Prostate gland (tissue), 2 donors: ENCODE measurements at regions not wholly inside any gene's neighbourhood (a gene's known extent, or its start where the extent isn't known, plus 50 kb on each side); places are given as distances from the start of the nearest gene placed in this dataset.

ENCODE experiments used
- DNase-seq: peaks from one replicate; pipeline ENCODE4 v3.0.0-alpha.2; 2019; ENCODE audit warnings: low spot score
- H3K27ac ChIP-seq, 2 donors: fragments of 200-600 bp; sonication (generic); 2 replicates each; pipeline ENCODE4 v1.5.1; 2017 to 2019
- H3K27me3 ChIP-seq: fragments of 200-600 bp; sonication (generic); replicated peaks from 2 replicates; pipeline ENCODE4 v1.5.1; 2019; ENCODE audit not compliant: insufficient read depth
- H3K36me3 ChIP-seq, 2 donors: fragments of 200-600 bp; sonication (generic); 1 replicate in 1 of 2; 2 replicates in 1 of 2; pipeline versions ENCODE4 v1.5.1 to v1.8.1; 2017 to 2019
- H3K4me1 ChIP-seq: fragments of 200-600 bp; sonication (generic); replicated peaks from 2 replicates; pipeline ENCODE4 v1.5.1; 2019
- H3K4me3 ChIP-seq, 2 donors: fragments of 200-600 bp; sonication (generic); 2 replicates each; pipeline ENCODE4 v1.5.1; 2017 to 2019
- H3K9me3 ChIP-seq: fragments of 200-600 bp; sonication (generic); 2 replicates; pipeline ENCODE4 v1.5.1; 2017
- CTCF ChIP-seq, 4 experiments: fragments of 200-600 bp in 2 of 4; fragments of 450-650 bp in 2 of 4; sonication (generic) in 2 of 4; IDR thresholded peaks; 1 replicate in 3 of 4; 2 replicates in 1 of 4; pipeline ENCODE4 v1.5.1; 2016 to 2019; ENCODE audit warnings: antibody characterized with exemption in 4 of 4, mild to moderate bottlenecking in 2 of 4, moderate library complexity in 2 of 4
- POLR2A ChIP-seq: fragments of 450-650 bp; IDR thresholded peaks from one replicate; pipeline ENCODE4 v1.6.1; 2016; ENCODE audit warnings: antibody characterized with exemption, mild to moderate bottlenecking
- POLR2AphosphoS5 ChIP-seq: sonication (generic); formaldehyde crosslinking; IDR thresholded peaks from one replicate; pipeline ENCODE4 v1.6.1; 2017; ENCODE audit warnings: antibody characterized with exemption
- WGBS: methylation state at CpG from one replicate; pipeline ENCODE4 v1.1.5; 2018; 5-methylcytosine and 5-hydroxymethylcytosine counted together
- intact Hi-C: fragments of 100-400 bp; cut with DNase I; formaldehyde crosslinking; loops from one replicate; pipeline ENCODE4 v1.14.2; 2022

- H3K27ac ChIP-seq, result no peak overlapping the region
- intact Hi-C loops, result loop anchor here (5.0 to 10.0 kb wide), 2 partner anchors 238 to 905 kb away; no protein-coding TSS in a partner anchor
- H3K9me3 ChIP-seq, result no peaks in the 10 kb centered on the region
- H3K27me3 ChIP-seq, result no peaks in the 10 kb centered on the region
- DNase-seq, result no peak
- no peaks in the 10 kb centered on the region for H3K36me3 ChIP-seq
- H3K4me1 ChIP-seq, result no peaks in the 10 kb centered on the region
- H3K4me3 ChIP-seq, result no peak overlapping the region
- WGBS, result 62% methylated on average over 5 of the region's 5 CpGs
- peak in 2 of 4 experiments; percentile 10 to 19 for TF ChIP-seq CTCF (IDR thresholded peaks at IDR 0.05)
- TF ChIP-seq POLR2A, result no peak
- TF ChIP-seq POLR2AphosphoS5, result no peak
These were observed 167.7 kb upstream of the MPDZ start for GRCh38 chr9:13446938-13447842.

GRCh38 chr9:13446286-13446937, 166.9 kb upstream of the MPDZ start:
- DNase-seq, result no peak
- no peak for TF ChIP-seq POLR2AphosphoS5
- no peak for TF ChIP-seq CTCF (IDR thresholded peaks at IDR 0.05)
- no peak for TF ChIP-seq POLR2A
- Histone ChIP-seq H3K4me1 (no peaks in the 10 kb centered on the region), H3K4me3 (no peak overlapping the region), H3K27ac (no peak overlapping the region), H3K36me3 (no peaks in the 10 kb centered on the region), H3K9me3 (no peaks in the 10 kb centered on the region), H3K27me3 (no peaks in the 10 kb centered on the region)
- intact Hi-C loops, result loop anchor here (5.0 to 10.0 kb wide), 2 partner anchors 238 to 906 kb away; no protein-coding TSS in a partner anchor
- WGBS, result 87% methylated on average over 8 of the region's 8 CpGs

- intact Hi-C loops, result loop anchor here (5.0 to 10.0 kb wide), 2 partner anchors 240 to 907 kb away; no protein-coding TSS in a partner anchor
- TF ChIP-seq POLR2A, result no peak
- no peak for TF ChIP-seq CTCF (IDR thresholded peaks at IDR 0.05)
- no peak for TF ChIP-seq POLR2AphosphoS5
- no peaks in the 10 kb centered on the region for H3K27me3 ChIP-seq
- no peak overlapping the region for H3K4me3 ChIP-seq
- H3K36me3 ChIP-seq, result no peaks in the 10 kb centered on the region
- H3K4me1 ChIP-seq, result no peaks in the 10 kb centered on the region
- H3K9me3 ChIP-seq, result no peaks in the 10 kb centered on the region
- H3K27ac ChIP-seq, result no peak overlapping the region
- WGBS, result 78% methylated on average over 4 of the region's 4 CpGs
- no peak for DNase-seq
These were observed 165.6 kb upstream of the MPDZ start for GRCh38 chr9:13445103-13445500.

- no peak for TF ChIP-seq CTCF (IDR thresholded peaks at IDR 0.05)
- no peak for TF ChIP-seq POLR2AphosphoS5
- TF ChIP-seq POLR2A, result no peak
- no peak for DNase-seq
- H3K4me1 ChIP-seq, result no peaks in the 10 kb centered on the region
- intact Hi-C loops, result loop anchor here (5.0 to 10.0 kb wide), 2 partner anchors 240 to 908 kb away; no protein-coding TSS in a partner anchor
- H3K9me3 ChIP-seq, result no peaks in the 10 kb centered on the region
- H3K36me3 ChIP-seq, result no peaks in the 10 kb centered on the region
- no peaks in the 10 kb centered on the region for H3K27me3 ChIP-seq
- H3K27ac ChIP-seq, result no peak overlapping the region
- WGBS, result 78% methylated on average over 10 of the region's 10 CpGs
- H3K4me3 ChIP-seq, result no peak overlapping the region
These were observed 165.0 kb upstream of the MPDZ start for GRCh38 chr9:13444245-13445102.
